ENCODE measurements at regions not wholly inside any gene's neighbourhood (a gene's known extent, or its start where the extent isn't known, plus 50 kb on each side); places are given as distances from the start of the nearest gene placed in this dataset.

GRCh38 chrX:79618280-79618679, 251.1 kb upstream of the ITM2A start:
- TF ChIP-seq MYC (IDR thresholded peaks at IDR 0.05; ENCODE audit: low read depth, low read length) (no peak), POLR2A (IDR thresholded peaks at IDR 0.05; ENCODE audit: low read depth, low read length) (no peak)
